ENCODE measurements at regions not wholly inside any gene's neighbourhood (a gene's known extent, or its start where the extent isn't known, plus 50 kb on each side); places are given as distances from the start of the nearest gene placed in this dataset.

- Histone ChIP-seq H3K23ac (ENCODE audit: low read length) (no peak overlapping the region), H3K4me3 (ENCODE audit: low read depth, low read length) (no peak overlapping the region), H3K79me2 (ENCODE audit: control insufficient read depth, insufficient read depth, low read length, poor library complexity) (no peaks in the 10 kb centered on the region), H3K79me1 (ENCODE audit: low read length) (no peaks in the 10 kb centered on the region), H3K4ac (ENCODE audit: low read depth, low read length) (no peak overlapping the region), H2BK5ac (ENCODE audit: low read depth, low read length, poor library complexity) (no peak overlapping the region), H4K12ac (ENCODE audit: low read depth, low read length) (no peak overlapping the region), H3K9ac (ENCODE audit: low read length) (no peak overlapping the region), H2BK12ac (ENCODE audit: low read length) (no peak overlapping the region), H3K9me3 (ENCODE audit: insufficient read depth, low read depth, low read length) (no peaks in the 10 kb centered on the region), H2AK5ac (ENCODE audit: low read length) (no peak overlapping the region), H2AFZ (ENCODE audit: insufficient read depth, low read length, poor library complexity) (no peak overlapping the region), H3K36me3 (ENCODE audit: control insufficient read depth in 1 of 2, insufficient read depth in 2 of 2, low read length in 2 of 2) (no peaks in the 10 kb centered on the region), H3K27ac (ENCODE audit: low read depth, low read length) (no peak overlapping the region), H3K27me3 (ENCODE audit: insufficient read depth, low read length) (no peaks in the 10 kb centered on the region), H3K4me2 (ENCODE audit: low read length) (no peak overlapping the region), H3K4me1 (ENCODE audit: control insufficient read depth in 1 of 2, insufficient read depth in 2 of 2, low read length in 2 of 2) (no peaks in the 10 kb centered on the region), H2BK120ac (ENCODE audit: insufficient read depth, low read length, poor library complexity) (no peak overlapping the region), H4K91ac (ENCODE audit: low read depth, low read length) (no peak overlapping the region), H4K8ac (ENCODE audit: low read depth, low read length) (no peak overlapping the region), H3K14ac (ENCODE audit: low read length) (no peak overlapping the region), H3K18ac (ENCODE audit: low read length) (no peak overlapping the region)
- no peak for DNase-seq
- no CpG with 5 or more reads among the region's 1 CpG for WGBS (ENCODE audit: extremely low coverage, insufficient coverage, insufficient read length)
Observed at GRCh38 chr3:118400886-118401285, 633.8 kb downstream of the IGSF11 start.

- DNase-seq, result no peak
- Histone ChIP-seq H3K4me1 (ENCODE audit: control insufficient read depth in 1 of 2, insufficient read depth in 2 of 2, low read length in 2 of 2) (no peaks in the 10 kb centered on the region), H3K36me3 (ENCODE audit: control insufficient read depth in 1 of 2, insufficient read depth in 2 of 2, low read length in 2 of 2) (no peaks in the 10 kb centered on the region), H2AK5ac (ENCODE audit: low read length) (no peak overlapping the region), H3K27me3 (ENCODE audit: insufficient read depth, low read length) (no peaks in the 10 kb centered on the region), H3K79me1 (ENCODE audit: low read length) (no peaks in the 10 kb centered on the region), H3K4me2 (ENCODE audit: low read length) (no peak overlapping the region), H3K79me2 (ENCODE audit: control insufficient read depth, insufficient read depth, low read length, poor library complexity) (no peaks in the 10 kb centered on the region), H4K12ac (ENCODE audit: low read depth, low read length) (no peak overlapping the region), H3K23ac (ENCODE audit: low read length) (no peak overlapping the region), H3K4me3 (ENCODE audit: low read depth, low read length) (no peak overlapping the region), H2BK12ac (ENCODE audit: low read length) (no peak overlapping the region), H4K8ac (ENCODE audit: low read depth, low read length) (no peak overlapping the region), H3K14ac (ENCODE audit: low read length) (no peak overlapping the region), H3K9ac (ENCODE audit: low read length) (no peak overlapping the region), H2AFZ (ENCODE audit: insufficient read depth, low read length, poor library complexity) (no peak overlapping the region), H3K4ac (ENCODE audit: low read depth, low read length) (no peak overlapping the region), H2BK5ac (ENCODE audit: low read depth, low read length, poor library complexity) (no peak overlapping the region), H3K18ac (ENCODE audit: low read length) (no peak overlapping the region), H4K91ac (ENCODE audit: low read depth, low read length) (no peak overlapping the region), H2BK120ac (ENCODE audit: insufficient read depth, low read length, poor library complexity) (no peak overlapping the region), H3K27ac (ENCODE audit: low read depth, low read length) (no peak overlapping the region), H3K9me3 (ENCODE audit: insufficient read depth, low read depth, low read length) (no peaks in the 10 kb centered on the region)
Observed at GRCh38 chr3:118401887-118402286, 632.8 kb downstream of the IGSF11 start.

- no peak overlapping the region for H2BK12ac ChIP-seq (ENCODE audit: low read length)
- H2AFZ ChIP-seq (ENCODE audit: insufficient read depth, low read length, poor library complexity), result no peak overlapping the region
- H4K91ac ChIP-seq (ENCODE audit: low read depth, low read length), result no peak overlapping the region
- no peak overlapping the region for H3K14ac ChIP-seq (ENCODE audit: low read length)
- H2BK5ac ChIP-seq (ENCODE audit: low read depth, low read length, poor library complexity), result no peak overlapping the region
- no peak overlapping the region for H3K4me3 ChIP-seq (ENCODE audit: low read depth, low read length)
- H3K23ac ChIP-seq (ENCODE audit: low read length), result no peak overlapping the region
- no peaks in the 10 kb centered on the region for H3K36me3 ChIP-seq (ENCODE audit: control insufficient read depth in 1 of 2, insufficient read depth in 2 of 2, low read length in 2 of 2)
- H4K12ac ChIP-seq (ENCODE audit: low read depth, low read length), result no peak overlapping the region
- H3K18ac ChIP-seq (ENCODE audit: low read length), result no peak overlapping the region
- no peak overlapping the region for H2BK120ac ChIP-seq (ENCODE audit: insufficient read depth, low read length, poor library complexity)
- no peak overlapping the region for H3K4me2 ChIP-seq (ENCODE audit: low read length)
- no peaks in the 10 kb centered on the region for H3K79me1 ChIP-seq (ENCODE audit: low read length)
- no peaks in the 10 kb centered on the region for H3K27me3 ChIP-seq (ENCODE audit: insufficient read depth, low read length)
- H3K9ac ChIP-seq (ENCODE audit: low read length), result no peak overlapping the region
- WGBS (ENCODE audit: extremely low coverage, insufficient coverage, insufficient read length), result no CpG with 5 or more reads among the region's 1 CpG
- no peaks in the 10 kb centered on the region for H3K4me1 ChIP-seq (ENCODE audit: control insufficient read depth in 1 of 2, insufficient read depth in 2 of 2, low read length in 2 of 2)
- H3K79me2 ChIP-seq (ENCODE audit: control insufficient read depth, insufficient read depth, low read length, poor library complexity), result no peaks in the 10 kb centered on the region
- DNase-seq, result no peak
- H3K9me3 ChIP-seq (ENCODE audit: insufficient read depth, low read depth, low read length), result no peaks in the 10 kb centered on the region
- H3K27ac ChIP-seq (ENCODE audit: low read depth, low read length), result no peak overlapping the region
- H4K8ac ChIP-seq (ENCODE audit: low read depth, low read length), result no peak overlapping the region
- H3K4ac ChIP-seq (ENCODE audit: low read depth, low read length), result no peak overlapping the region
- no peak overlapping the region for H2AK5ac ChIP-seq (ENCODE audit: low read length)
Observed at GRCh38 chr3:118402971-118403370, 631.7 kb downstream of the IGSF11 start.

- H3K23ac ChIP-seq (ENCODE audit: low read length), result no peak overlapping the region
Observed at GRCh38 chr3:118406562-118406961, 628.1 kb downstream of the IGSF11 start.

GRCh38 chr3:118408431-118408830 is 626.2 kb downstream of the IGSF11 start:
- no peak overlapping the region for H3K27ac ChIP-seq (ENCODE audit: low read depth, low read length)
- H4K8ac ChIP-seq (ENCODE audit: low read depth, low read length), result no peak overlapping the region
- no peak overlapping the region for H2BK120ac ChIP-seq (ENCODE audit: insufficient read depth, low read length, poor library complexity)
- H4K12ac ChIP-seq (ENCODE audit: low read depth, low read length), result no peak overlapping the region
- no peaks in the 10 kb centered on the region for H3K27me3 ChIP-seq (ENCODE audit: insufficient read depth, low read length)
- no peak overlapping the region for H3K4me2 ChIP-seq (ENCODE audit: low read length)
- no peaks in the 10 kb centered on the region for H3K79me2 ChIP-seq (ENCODE audit: control insufficient read depth, insufficient read depth, low read length, poor library complexity)
- H2AFZ ChIP-seq (ENCODE audit: insufficient read depth, low read length, poor library complexity), result no peak overlapping the region
- H2AK5ac ChIP-seq (ENCODE audit: low read length), result no peak overlapping the region
- DNase-seq, result no peak
- no peak overlapping the region for H3K14ac ChIP-seq (ENCODE audit: low read length)
- no peak overlapping the region for H3K4ac ChIP-seq (ENCODE audit: low read depth, low read length)
- H3K9ac ChIP-seq (ENCODE audit: low read length), result no peak overlapping the region
- H3K79me1 ChIP-seq (ENCODE audit: low read length), result no peaks in the 10 kb centered on the region
- no peak overlapping the region for H3K4me3 ChIP-seq (ENCODE audit: low read depth, low read length)
- H3K9me3 ChIP-seq (ENCODE audit: insufficient read depth, low read depth, low read length), result no peaks in the 10 kb centered on the region
- H4K91ac ChIP-seq (ENCODE audit: low read depth, low read length), result no peak overlapping the region
- H2BK5ac ChIP-seq (ENCODE audit: low read depth, low read length, poor library complexity), result no peak overlapping the region
- no peak overlapping the region for H2BK12ac ChIP-seq (ENCODE audit: low read length)
- H3K18ac ChIP-seq (ENCODE audit: low read length), result no peak overlapping the region
- H3K23ac ChIP-seq (ENCODE audit: low read length), result no peak overlapping the region
- H3K4me1 ChIP-seq (ENCODE audit: control insufficient read depth in 1 of 2, insufficient read depth in 2 of 2, low read length in 2 of 2), result no peaks in the 10 kb centered on the region
- no peaks in the 10 kb centered on the region for H3K36me3 ChIP-seq (ENCODE audit: control insufficient read depth in 1 of 2, insufficient read depth in 2 of 2, low read length in 2 of 2)

More at GRCh38 chr3:118406562-118406961, 628.1 kb downstream of the IGSF11 start:
- H3K14ac ChIP-seq (ENCODE audit: low read length), result no peak overlapping the region
- no peaks in the 10 kb centered on the region for H3K4me1 ChIP-seq (ENCODE audit: control insufficient read depth in 1 of 2, insufficient read depth in 2 of 2, low read length in 2 of 2)
- no peak overlapping the region for H3K9ac ChIP-seq (ENCODE audit: low read length)
- H3K4ac ChIP-seq (ENCODE audit: low read depth, low read length), result no peak overlapping the region
- H2AK5ac ChIP-seq (ENCODE audit: low read length), result no peak overlapping the region
- H2BK12ac ChIP-seq (ENCODE audit: low read length), result no peak overlapping the region
- DNase-seq, result no peak
- no peak overlapping the region for H3K4me3 ChIP-seq (ENCODE audit: low read depth, low read length)
- H3K79me1 ChIP-seq (ENCODE audit: low read length), result no peaks in the 10 kb centered on the region
- no peak overlapping the region for H3K18ac ChIP-seq (ENCODE audit: low read length)
- no peak overlapping the region for H4K12ac ChIP-seq (ENCODE audit: low read depth, low read length)
- H2BK120ac ChIP-seq (ENCODE audit: insufficient read depth, low read length, poor library complexity), result no peak overlapping the region
- no peaks in the 10 kb centered on the region for H3K36me3 ChIP-seq (ENCODE audit: control insufficient read depth in 1 of 2, insufficient read depth in 2 of 2, low read length in 2 of 2)
- H3K4me2 ChIP-seq (ENCODE audit: low read length), result no peak overlapping the region
- H3K27ac ChIP-seq (ENCODE audit: low read depth, low read length), result no peak overlapping the region
- H4K91ac ChIP-seq (ENCODE audit: low read depth, low read length), result no peak overlapping the region
- H2BK5ac ChIP-seq (ENCODE audit: low read depth, low read length, poor library complexity), result no peak overlapping the region
- H4K8ac ChIP-seq (ENCODE audit: low read depth, low read length), result no peak overlapping the region
- WGBS (ENCODE audit: extremely low coverage, insufficient coverage, insufficient read length), result no CpG with 5 or more reads among the region's 2 CpGs
- no peaks in the 10 kb centered on the region for H3K79me2 ChIP-seq (ENCODE audit: control insufficient read depth, insufficient read depth, low read length, poor library complexity)
- H2AFZ ChIP-seq (ENCODE audit: insufficient read depth, low read length, poor library complexity), result no peak overlapping the region
- H3K9me3 ChIP-seq (ENCODE audit: insufficient read depth, low read depth, low read length), result no peaks in the 10 kb centered on the region
- H3K27me3 ChIP-seq (ENCODE audit: insufficient read depth, low read length), result no peaks in the 10 kb centered on the region

Measured in trophoblast cell (in vitro differentiated cells and primary cell).